HEK293 (cell line): ENCODE measurements at regions not wholly inside any gene's neighbourhood (a gene's known extent, or its start where the extent isn't known, plus 50 kb on each side); places are given as distances from the start of the nearest gene placed in this dataset.

Experiments used
- CTCF ChIA-PET: fragments of 350-600 bp; formaldehyde crosslinking; extraction: SDS; loops from one replicate; lab custom pipeline; 2021; ENCODE audit warnings: antibody characterized with exemption; lab: Yijun Ruan, JAX
- POLR2A ChIA-PET: fragments of 300-600 bp; formaldehyde crosslinking; extraction: SDS; loops from one replicate; lab custom pipeline; 2020; ENCODE audit warnings: antibody characterized with exemption, inconsistent platforms; lab: Yijun Ruan, JAX
- H3K27ac ChIP-seq: fragments of 200-500 bp; sonication (Bioruptor generic); 2 replicates; pipeline ENCODE4 v1.5.1; 2014; ENCODE audit warnings: low read depth, low read length, control low read depth, inconsistent platforms; ENCODE audit errors: extremely low read depth
- H3K36me3 ChIP-seq, 2 experiments: fragments of 200-500 bp in 1 of 2; sonication (Bioruptor generic) in 1 of 2; 1 replicate in 1 of 2; 2 replicates in 1 of 2; pipeline ENCODE4 v1.5.1; 2014 to 2017; ENCODE audit warnings: inconsistent platforms in 2 of 2, low read length in 2 of 2; ENCODE audit not compliant: control insufficient read depth in 2 of 2, insufficient read depth in 1 of 2
- H3K4me1 ChIP-seq: fragments of 200-500 bp; sonication (Bioruptor generic); 2 replicates; pipeline ENCODE4 v1.5.1; 2014; ENCODE audit warnings: mild to moderate bottlenecking, low read length, inconsistent platforms; ENCODE audit not compliant: control insufficient read depth, insufficient read depth
- H3K4me3 ChIP-seq: 2 replicates; pipeline ENCODE4 v1.5.1; 2011; ENCODE audit warnings: low read depth, mild to moderate bottlenecking, control low read depth, low read length, moderate library complexity
- H3K9me3 ChIP-seq: fragments of 200-500 bp; sonication (Bioruptor generic); 2 replicates; pipeline ENCODE4 v1.5.1; 2014; ENCODE audit warnings: low read depth, low read length, inconsistent platforms; ENCODE audit not compliant: control insufficient read depth, insufficient read depth
- GLIS1 ChIP-seq: fragments of 450-650 bp; formaldehyde crosslinking; IDR thresholded peaks from 2 replicates; pipeline ENCODE4 v1.5.1; 2016; ENCODE audit warnings: missing biosample characterization, missing genetic modification characterization
- KLF7 ChIP-seq: fragments of 450-650 bp; formaldehyde crosslinking; IDR thresholded peaks from 2 replicates; pipeline ENCODE4 v1.5.1; 2016; ENCODE audit warnings: missing biosample characterization, missing genetic modification characterization, borderline replicate concordance
- PBX3 ChIP-seq: sonication (generic); formaldehyde crosslinking; IDR thresholded peaks from 2 replicates; pipeline ENCODE4 v1.8.1; 2022; ENCODE audit warnings: mild to moderate bottlenecking, moderate library complexity, missing genetic modification reagents
- WT1 ChIP-seq: fragments of 450-650 bp; formaldehyde crosslinking; IDR thresholded peaks from 2 replicates; pipeline ENCODE4 v1.5.1; 2016; ENCODE audit warnings: missing biosample characterization, missing genetic modification characterization
- YY1 ChIP-seq: fragments of 450-650 bp; formaldehyde crosslinking; IDR thresholded peaks from 2 replicates; pipeline ENCODE4 v1.5.1; 2018; ENCODE audit warnings: missing biosample characterization, missing genetic modification characterization
- ZBTB21 ChIP-seq: fragments of 450-650 bp; formaldehyde crosslinking; IDR thresholded peaks from 2 replicates; pipeline ENCODE4 v1.5.1; 2017; ENCODE audit warnings: missing biosample characterization, missing genetic modification characterization
- ZBTB7A ChIP-seq: fragments of 450-650 bp; formaldehyde crosslinking; IDR thresholded peaks from 2 replicates; pipeline ENCODE4 v1.5.1; 2016; ENCODE audit warnings: low read depth, missing biosample characterization, missing genetic modification characterization
- ZNF311 ChIP-seq: fragments of 450-650 bp; formaldehyde crosslinking; IDR thresholded peaks from 2 replicates; pipeline ENCODE4 v1.5.1; 2017; ENCODE audit warnings: missing biosample characterization, missing genetic modification characterization, borderline replicate concordance
- ZNF366 ChIP-seq: fragments of 450-650 bp; formaldehyde crosslinking; conservative IDR thresholded peaks from 2 replicates; pipeline ENCODE4 v1.5.1; 2016; ENCODE audit warnings: missing biosample characterization, missing genetic modification characterization
- ZNF37A ChIP-seq: fragments of 450-650 bp; IDR thresholded peaks from 2 replicates; pipeline ENCODE4 v1.5.1; 2018; ENCODE audit warnings: missing biosample characterization, missing genetic modification characterization
- ZNF513 ChIP-seq: fragments of 450-650 bp; IDR thresholded peaks from 2 replicates; pipeline ENCODE4 v1.5.1; 2018; ENCODE audit warnings: missing biosample characterization, missing genetic modification characterization
- ZNF585B ChIP-seq: fragments of 450-650 bp; formaldehyde crosslinking; IDR thresholded peaks from 2 replicates; pipeline ENCODE4 v1.5.1; 2016; ENCODE audit warnings: missing biosample characterization, missing genetic modification characterization
- ZNF621 ChIP-seq: fragments of 450-650 bp; formaldehyde crosslinking; IDR thresholded peaks from 2 replicates; pipeline ENCODE4 v1.5.1; 2017; ENCODE audit warnings: missing biosample characterization, missing genetic modification characterization
- ZNF654 ChIP-seq: fragments of 450-650 bp; formaldehyde crosslinking; IDR thresholded peaks from 2 replicates; pipeline ENCODE4 v1.5.1; 2016; ENCODE audit warnings: low read depth, missing biosample characterization, missing genetic modification characterization
- ZNF660 ChIP-seq: fragments of 450-650 bp; IDR thresholded peaks from 2 replicates; pipeline ENCODE4 v1.5.1; 2018; ENCODE audit warnings: missing biosample characterization, mild to moderate bottlenecking, missing genetic modification characterization
- ZNF777 ChIP-seq: fragments of 450-650 bp; formaldehyde crosslinking; IDR thresholded peaks from 2 replicates; pipeline ENCODE4 v1.5.1; 2017; ENCODE audit warnings: missing biosample characterization, missing genetic modification characterization, borderline replicate concordance
- TF ChIP-seq, protein P1 (sequence below): IDR thresholded peaks from 2 replicates; pipeline ENCODE4 v1.6.1; 2011; ENCODE audit warnings: mild to moderate bottlenecking, low read depth, low read length, borderline replicate concordance
- TF ChIP-seq, protein P2 (sequence below): fragments of 450-650 bp; formaldehyde crosslinking; IDR thresholded peaks from 2 replicates; pipeline ENCODE4 v1.5.1; 2016; ENCODE audit warnings: missing biosample characterization, missing genetic modification characterization
- TF ChIP-seq, protein P3 (sequence below): fragments of 450-650 bp; formaldehyde crosslinking; IDR thresholded peaks from 2 replicates; pipeline ENCODE4 v1.5.0; 2017; ENCODE audit warnings: missing biosample characterization, missing genetic modification characterization, borderline replicate concordance

DNA sequence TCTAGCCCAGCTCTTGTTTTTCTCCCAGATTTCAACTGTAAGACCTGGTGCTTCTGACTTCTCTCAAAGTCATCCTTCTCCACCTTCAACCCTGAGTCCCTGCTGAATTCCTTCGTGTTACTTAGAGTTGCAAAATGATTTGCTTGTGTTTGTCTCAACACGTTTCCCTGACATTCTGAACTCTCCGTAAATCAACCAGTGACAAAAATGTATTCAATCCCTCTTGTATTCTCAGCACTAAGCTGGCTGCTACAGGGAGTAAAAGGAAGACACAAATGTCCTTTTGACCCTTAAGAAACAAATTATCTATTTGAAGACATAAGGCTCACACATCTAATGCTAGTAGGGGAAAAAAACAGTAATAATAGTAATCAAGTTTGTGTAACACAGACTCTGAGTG lies 514.0 kb upstream of the TMPO start (continued):
- no peak for TF ChIP-seq YY1 (tag by site-specific recombination)
- no peak for TF ChIP-seq KLF7 (tag by site-specific recombination)
- no peak for TF ChIP-seq WT1

DNA sequence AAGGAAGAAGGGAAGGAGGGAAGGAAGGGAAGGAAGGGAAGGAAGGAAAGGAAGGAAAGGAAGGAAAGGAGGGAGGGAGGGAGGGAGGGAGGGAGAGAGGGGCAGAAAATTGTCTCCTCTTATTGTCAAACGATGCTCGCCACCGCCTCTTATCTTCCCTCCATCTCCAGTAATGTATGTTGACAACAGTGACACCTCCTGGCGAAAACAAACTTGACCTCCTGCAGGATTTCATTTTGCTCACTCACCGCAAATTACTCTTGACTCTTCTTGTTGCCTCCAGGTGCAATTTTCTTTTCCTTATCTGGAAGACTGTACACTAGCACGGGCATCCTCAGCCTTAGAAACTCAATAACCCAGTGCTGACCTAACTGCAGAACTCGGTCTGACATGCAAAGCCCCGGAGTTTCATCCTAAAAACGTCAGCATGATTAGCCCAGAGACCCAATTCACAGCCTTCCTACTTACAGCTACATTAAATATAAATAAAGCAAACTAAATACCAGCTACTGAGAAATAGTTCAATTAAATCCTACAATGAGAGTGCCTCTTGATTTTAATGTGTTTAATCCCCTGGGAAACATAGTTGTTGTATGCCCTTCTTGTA lies 512.4 kb upstream of the TMPO start:
- H3K4me3 ChIP-seq, result no peak overlapping the region
- no peaks in the 10 kb centered on the region for H3K4me1 ChIP-seq
- CTCF ChIA-PET, result interaction anchor here (0.6 to 1.7 kb wide), 7 partner anchors 31 to 241 kb away, joined by 3 to 7 read pairs (median 3); no protein-coding TSS in a partner anchor
- TF ChIP-seq ZNF654 (tag by site-specific recombination), result peak; percentile 56
- no peak for TF ChIP-seq ZBTB21 (tag by site-specific recombination)
- peak; percentile 63 for TF ChIP-seq ZNF366 (tag by site-specific recombination)
- POLR2A ChIA-PET, result no interaction called here
- H3K9me3 ChIP-seq, result no peaks in the 10 kb centered on the region
- H3K36me3 ChIP-seq, result no peaks in the 10 kb centered on the region
- H3K27ac ChIP-seq, result no peak overlapping the region

GRCh38 chr12:98007963-98008362 lies 507.4 kb upstream of the TMPO start:
- H3K4me1 ChIP-seq, result no peaks in the 10 kb centered on the region
- H3K27ac ChIP-seq, result no peak overlapping the region
- H3K36me3 ChIP-seq, result no peaks in the 10 kb centered on the region
- ChIA-PET CTCF (no interaction called here), POLR2A (no interaction called here)
- no peaks in the 10 kb centered on the region for H3K9me3 ChIP-seq
- TF ChIP-seq ZBTB7A (tag by site-specific recombination) (no peak), ZNF513 (tag by site-specific recombination) (peak; percentile 94), ZNF311 (tag by site-specific recombination) (no peak)
- no peak overlapping the region for H3K4me3 ChIP-seq

- ChIA-PET CTCF (interaction anchor here (0.6 kb wide), 1 partner anchor 53 kb away, joined by 3 read pairs; no protein-coding TSS in a partner anchor), POLR2A (no interaction called here)
- no peaks in the 10 kb centered on the region for H3K9me3 ChIP-seq
- H3K4me3 ChIP-seq, result no peak overlapping the region
- no peak for TF ChIP-seq GLIS1 (tag by site-specific recombination)
- no peak for TF ChIP-seq ZNF585B
- TF ChIP-seq ZNF37A (tag by site-specific recombination), result no peak
- TF ChIP-seq, protein P1, sequence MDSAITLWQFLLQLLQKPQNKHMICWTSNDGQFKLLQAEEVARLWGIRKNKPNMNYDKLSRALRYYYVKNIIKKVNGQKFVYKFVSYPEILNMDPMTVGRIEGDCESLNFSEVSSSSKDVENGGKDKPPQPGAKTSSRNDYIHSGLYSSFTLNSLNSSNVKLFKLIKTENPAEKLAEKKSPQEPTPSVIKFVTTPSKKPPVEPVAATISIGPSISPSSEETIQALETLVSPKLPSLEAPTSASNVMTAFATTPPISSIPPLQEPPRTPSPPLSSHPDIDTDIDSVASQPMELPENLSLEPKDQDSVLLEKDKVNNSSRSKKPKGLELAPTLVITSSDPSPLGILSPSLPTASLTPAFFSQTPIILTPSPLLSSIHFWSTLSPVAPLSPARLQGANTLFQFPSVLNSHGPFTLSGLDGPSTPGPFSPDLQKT, result no peak
- no peak for TF ChIP-seq ZNF777 (tag by site-specific recombination)
- no peaks in the 10 kb centered on the region for H3K36me3 ChIP-seq
- H3K27ac ChIP-seq, result no peak overlapping the region
- H3K4me1 ChIP-seq, result no peaks in the 10 kb centered on the region
Observed at GRCh38 chr12:98013560-98013959, 501.8 kb upstream of the TMPO start.

DNA sequence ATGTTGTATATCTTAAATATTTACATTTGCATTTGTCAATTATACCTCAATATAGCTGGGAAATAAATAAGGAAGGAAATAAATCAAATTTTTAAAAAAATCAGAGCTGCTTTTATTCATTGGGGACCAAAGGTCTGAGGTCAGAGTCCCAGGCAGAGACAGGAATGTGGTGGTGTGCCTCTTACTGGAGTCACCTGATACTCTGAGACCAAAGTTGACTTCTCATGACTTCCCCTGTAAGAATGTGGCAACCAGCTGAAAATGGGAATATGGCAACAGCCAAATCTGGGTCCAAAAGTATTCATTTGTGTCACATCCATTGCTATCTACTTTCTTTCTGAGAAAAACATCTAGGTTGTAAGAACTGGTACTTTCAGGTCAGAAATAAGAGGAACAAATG lies 496.6 kb upstream of the TMPO start:
- Histone ChIP-seq H3K4me3 (no peak overlapping the region), H3K27ac (no peak overlapping the region), H3K9me3 (no peaks in the 10 kb centered on the region), H3K36me3 (no peaks in the 10 kb centered on the region), H3K4me1 (no peaks in the 10 kb centered on the region)
- POLR2A ChIA-PET, result no interaction called here
- CTCF ChIA-PET, result no interaction called here
- TF ChIP-seq, protein P2, sequence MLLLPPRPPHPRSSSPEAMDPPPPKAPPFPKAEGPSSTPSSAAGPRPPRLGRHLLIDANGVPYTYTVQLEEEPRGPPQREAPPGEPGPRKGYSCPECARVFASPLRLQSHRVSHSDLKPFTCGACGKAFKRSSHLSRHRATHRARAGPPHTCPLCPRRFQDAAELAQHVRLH (tag by site-specific recombination), result no peak
- TF ChIP-seq PBX3 (CRISPR knock-in tag) (no peak), ZNF660 (tag by site-specific recombination) (no peak), ZBTB21 (tag by site-specific recombination) (no peak), ZNF621 (tag by site-specific recombination) (no peak)
- TF ChIP-seq, protein P3, sequence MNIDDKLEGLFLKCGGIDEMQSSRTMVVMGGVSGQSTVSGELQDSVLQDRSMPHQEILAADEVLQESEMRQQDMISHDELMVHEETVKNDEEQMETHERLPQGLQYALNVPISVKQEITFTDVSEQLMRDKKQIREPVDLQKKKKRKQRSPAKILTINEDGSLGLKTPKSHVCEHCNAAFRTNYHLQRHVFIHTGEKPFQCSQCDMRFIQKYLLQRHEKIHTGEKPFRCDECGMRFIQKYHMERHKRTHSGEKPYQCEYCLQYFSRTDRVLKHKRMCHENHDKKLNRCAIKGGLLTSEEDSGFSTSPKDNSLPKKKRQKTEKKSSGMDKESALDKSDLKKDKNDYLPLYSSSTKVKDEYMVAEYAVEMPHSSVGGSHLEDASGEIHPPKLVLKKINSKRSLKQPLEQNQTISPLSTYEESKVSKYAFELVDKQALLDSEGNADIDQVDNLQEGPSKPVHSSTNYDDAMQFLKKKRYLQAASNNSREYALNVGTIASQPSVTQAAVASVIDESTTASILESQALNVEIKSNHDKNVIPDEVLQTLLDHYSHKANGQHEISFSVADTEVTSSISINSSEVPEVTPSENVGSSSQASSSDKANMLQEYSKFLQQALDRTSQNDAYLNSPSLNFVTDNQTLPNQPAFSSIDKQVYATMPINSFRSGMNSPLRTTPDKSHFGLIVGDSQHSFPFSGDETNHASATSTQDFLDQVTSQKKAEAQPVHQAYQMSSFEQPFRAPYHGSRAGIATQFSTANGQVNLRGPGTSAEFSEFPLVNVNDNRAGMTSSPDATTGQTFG (tag by site-specific recombination), result no peak
